ENCODE measurements at regions not wholly inside any gene's neighbourhood (a gene's known extent, or its start where the extent isn't known, plus 50 kb on each side); places are given as distances from the start of the nearest gene placed in this dataset.

- H3K79me2 ChIP-seq (ENCODE audit: control insufficient read depth, insufficient read depth, low read length), result peaks cover 11% of the 10 kb centered on the region
- POLR2A ChIA-PET, result interaction anchor here (1.3 kb wide), 1 partner anchor 34 kb away, joined by 3 read pairs; no protein-coding TSS in a partner anchor
- H3K4me2 ChIP-seq (ENCODE audit: insufficient read depth, low read length), result no peak overlapping the region
- no peaks in the 10 kb centered on the region for H3K9me1 ChIP-seq (replicated peaks; ENCODE audit: control insufficient read depth, extremely low read depth, insufficient read depth, low read length)
- H3K27ac ChIP-seq (ENCODE audit: insufficient read depth, low read depth, low read length), result peak overlapping the region; percentile 72
- FAIRE-seq, result no peak
- CTCF ChIA-PET, result interaction anchor here (0.8 to 3.1 kb wide), 6 partner anchors 9 to 88 kb away, joined by 3 to 19 read pairs (median 4); no protein-coding TSS in a partner anchor
- DNase-seq (ENCODE audit: low read depth, low spot score), result no peak
- H2AFZ ChIP-seq (ENCODE audit: low read depth, low read length), result peak overlapping the region; percentile 53
- intact Hi-C loops (cut with micrococcal nuclease), result no loop called here
- no peaks in the 10 kb centered on the region for H3K27me3 ChIP-seq (ENCODE audit: control insufficient read depth in 2 of 2, insufficient read depth in 2 of 2, low read length in 2 of 2)
- TF ChIP-seq JUN (IDR thresholded peaks at IDR 0.05; ENCODE audit: borderline replicate concordance, insufficient read depth, insufficient read length, low read depth) (no peak), POLR2A (IDR thresholded peaks at IDR 0.05; ENCODE audit: low read depth, low read length) (no peak), EZH2 (IDR thresholded peaks at IDR 0.05; ENCODE audit: borderline replicate concordance, low read depth, low read length, severe bottlenecking) (no peak)
- no peaks in the 10 kb centered on the region for H4K20me1 ChIP-seq (replicated peaks; ENCODE audit: control insufficient read depth, extremely low read depth, insufficient read depth, low read length)
- H3K9ac ChIP-seq (replicated peaks; ENCODE audit: extremely low read depth, insufficient read depth, low read length), result peak overlapping the region; percentile 32
- no peaks in the 10 kb centered on the region for H3K9me3 ChIP-seq (replicated peaks; ENCODE audit: control insufficient read depth, insufficient read depth, low read length)
- BruUV-seq (replicated peaks), result no TSS peak
- H3K4me3 ChIP-seq (replicated peaks in 1 of 3; ENCODE audit: insufficient read depth in 1 of 3, low read depth in 1 of 3, low read length in 3 of 3), result no peak overlapping the region
- dilution Hi-C loops (cut with MboI; ENCODE audit: extremely low pct_ligation_motif_present, low sequenced_read_pairs), result no loop called here
- no peaks in the 10 kb centered on the region for H3K36me3 ChIP-seq (ENCODE audit: control insufficient read depth in 2 of 2, extremely low read depth in 1 of 2, insufficient read depth in 2 of 2, low read length in 2 of 2)
- H3K4me1 ChIP-seq (ENCODE audit: control insufficient read depth, extremely low read depth, insufficient read depth, low read length), result peaks cover 34% of the 10 kb centered on the region
These were observed 194.5 kb upstream of the STK17B start for GRCh38 chr2:196365923-196366322.

- Histone ChIP-seq H3K27ac (ENCODE audit: insufficient read depth, low read depth, low read length) (no peak overlapping the region), H3K9me1 (replicated peaks; ENCODE audit: control insufficient read depth, extremely low read depth, insufficient read depth, low read length) (no peaks in the 10 kb centered on the region), H3K36me3 (ENCODE audit: control insufficient read depth in 2 of 2, extremely low read depth in 1 of 2, insufficient read depth in 2 of 2, low read length in 2 of 2) (no peaks in the 10 kb centered on the region), H3K4me2 (ENCODE audit: insufficient read depth, low read length) (no peak overlapping the region), H3K4me1 (ENCODE audit: control insufficient read depth, extremely low read depth, insufficient read depth, low read length) (peaks cover 44% of the 10 kb centered on the region), H3K4me3 (replicated peaks in 1 of 3; ENCODE audit: insufficient read depth in 1 of 3, low read depth in 1 of 3, low read length in 3 of 3) (no peak overlapping the region), H4K20me1 (replicated peaks; ENCODE audit: control insufficient read depth, extremely low read depth, insufficient read depth, low read length) (no peaks in the 10 kb centered on the region), H2AFZ (ENCODE audit: low read depth, low read length) (no peak overlapping the region), H3K79me2 (ENCODE audit: control insufficient read depth, insufficient read depth, low read length) (no peaks in the 10 kb centered on the region), H3K9ac (replicated peaks; ENCODE audit: extremely low read depth, insufficient read depth, low read length) (no peak overlapping the region), H3K9me3 (replicated peaks; ENCODE audit: control insufficient read depth, insufficient read depth, low read length) (no peaks in the 10 kb centered on the region), H3K27me3 (ENCODE audit: control insufficient read depth in 2 of 2, insufficient read depth in 2 of 2, low read length in 2 of 2) (no peaks in the 10 kb centered on the region)
- dilution Hi-C loops (cut with MboI; ENCODE audit: extremely low pct_ligation_motif_present, low sequenced_read_pairs), result no loop called here
- BruUV-seq (replicated peaks), result no TSS peak
- no peak for TF ChIP-seq FOS (IDR thresholded peaks at IDR 0.05; ENCODE audit: borderline replicate concordance, insufficient read depth, low read length)
- TF ChIP-seq GATA2 (IDR thresholded peaks at IDR 0.05; ENCODE audit: insufficient read depth, insufficient read length, low read depth, low read length), result no peak
- TF ChIP-seq POLR2A (IDR thresholded peaks at IDR 0.05; ENCODE audit: low read depth, low read length), result no peak
- no peak for TF ChIP-seq CTCF (IDR thresholded peaks at IDR 0.05; ENCODE audit: extremely low read depth in 1 of 2, insufficient read depth in 1 of 2, low read depth in 1 of 2, low read length in 2 of 2)
- TF ChIP-seq MYC (IDR thresholded peaks at IDR 0.05; ENCODE audit: low read depth, low read length), result no peak
- no peak for TF ChIP-seq POLR2AphosphoS5 (IDR thresholded peaks at IDR 0.05; ENCODE audit: insufficient read depth, low read depth, low read length)
- TF ChIP-seq MAX (IDR thresholded peaks at IDR 0.05; ENCODE audit: insufficient read depth, insufficient read length), result no peak
- intact Hi-C loops (cut with micrococcal nuclease), result no loop called here
- DNase-seq (ENCODE audit: low read depth, low spot score), result no peak
- no peak for FAIRE-seq
- CTCF ChIA-PET, result no interaction called here
- POLR2A ChIA-PET, result no interaction called here
These were observed 196.3 kb upstream of the STK17B start for GRCh38 chr2:196367633-196368032.

Measured in endothelial cell of umbilical vein (primary cell).